ENCODE measurements at regions not wholly inside any gene's neighbourhood (a gene's known extent, or its start where the extent isn't known, plus 50 kb on each side); places are given as distances from the start of the nearest gene placed in this dataset.

GRCh38 chr5:89904442-89904841 lies 505.1 kb downstream of the CETN3 start:
- DNase-seq, result no peak

- DNase-seq, result no peak
Observed at GRCh38 chr5:89901983-89902382, 507.6 kb downstream of the CETN3 start.

- no peak for DNase-seq
Observed at GRCh38 chr5:89901346-89901745, 508.2 kb downstream of the CETN3 start.

GRCh38 chr5:89900346-89900745 lies 509.2 kb downstream of the CETN3 start:
- DNase-seq, result no peak

GRCh38 chr5:89899559-89899958 lies 510.0 kb downstream of the CETN3 start:
- DNase-seq, result no peak

GRCh38 chr5:89893546-89893945 lies 516.0 kb downstream of the CETN3 start:
- DNase-seq, result no peak

GRCh38 chr5:89885670-89886069 lies 523.9 kb downstream of the CETN3 start:
- DNase-seq, result no peak

GRCh38 chr5:89883967-89884366 lies 525.6 kb downstream of the CETN3 start:
- DNase-seq, result no peak

- DNase-seq, result peak; percentile 49
Observed at GRCh38 chr5:89878140-89879132, 531.1 kb downstream of the CETN3 start.

- no peak for DNase-seq
Observed at GRCh38 chr5:89871906-89872305, 537.6 kb downstream of the CETN3 start.

GRCh38 chr5:89869346-89869745 lies 540.2 kb downstream of the CETN3 start:
- no peak for DNase-seq

- DNase-seq, result no peak
Observed at GRCh38 chr5:89866410-89866809, 543.1 kb downstream of the CETN3 start.

- DNase-seq, result no peak
Observed at GRCh38 chr5:89864941-89865340, 544.6 kb downstream of the CETN3 start.

- DNase-seq, result no peak
Observed at GRCh38 chr5:89857790-89858189, 551.8 kb downstream of the CETN3 start.

GRCh38 chr5:89855417-89855816 lies 554.1 kb downstream of the CETN3 start:
- DNase-seq, result no peak

- DNase-seq, result no peak
Observed at GRCh38 chr5:89851911-89852310, 557.6 kb downstream of the CETN3 start.

- DNase-seq, result no peak
Observed at GRCh38 chr5:89850513-89850865, 559.1 kb downstream of the CETN3 start.

GRCh38 chr5:89849830-89850512 lies 559.6 kb downstream of the CETN3 start:
- DNase-seq, result no peak

GRCh38 chr5:89847743-89848142 lies 561.8 kb downstream of the CETN3 start:
- no peak for DNase-seq

GRCh38 chr5:89844548-89844947 lies 565.0 kb downstream of the CETN3 start:
- no peak for DNase-seq

- DNase-seq, result no peak
Observed at GRCh38 chr5:89842531-89842930, 567.0 kb downstream of the CETN3 start.

GRCh38 chr5:89840906-89841305 lies 568.6 kb downstream of the CETN3 start:
- no peak for DNase-seq

- no peak for DNase-seq
Observed at GRCh38 chr5:89830691-89831090, 578.9 kb downstream of the CETN3 start.

GRCh38 chr5:89827960-89828359 lies 581.6 kb downstream of the CETN3 start:
- DNase-seq, result no peak
